ENCODE measurements at regions not wholly inside any gene's neighbourhood (a gene's known extent, or its start where the extent isn't known, plus 50 kb on each side); places are given as distances from the start of the nearest gene placed in this dataset.

DNA sequence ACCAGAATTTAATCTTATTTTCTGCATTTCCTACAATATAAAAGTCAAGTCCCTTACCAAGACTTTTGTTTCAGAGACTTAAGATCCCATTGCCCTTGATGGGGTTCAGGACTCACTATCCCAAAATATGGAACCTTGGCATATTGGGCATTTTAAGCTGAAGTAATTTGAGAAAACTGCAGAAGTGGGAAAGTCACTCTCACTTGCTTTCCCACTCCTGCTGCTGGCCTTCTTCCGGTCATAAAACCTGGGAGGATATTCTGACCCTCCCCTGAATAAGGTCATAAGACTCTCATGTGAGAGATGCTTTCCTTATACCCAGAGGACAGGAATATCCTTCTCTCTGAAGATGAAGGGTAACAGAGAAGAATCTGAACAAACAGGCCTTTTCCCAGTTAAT, 92.8 kb upstream of the IFNGR1 start:
- TF ChIP-seq, protein P1, sequence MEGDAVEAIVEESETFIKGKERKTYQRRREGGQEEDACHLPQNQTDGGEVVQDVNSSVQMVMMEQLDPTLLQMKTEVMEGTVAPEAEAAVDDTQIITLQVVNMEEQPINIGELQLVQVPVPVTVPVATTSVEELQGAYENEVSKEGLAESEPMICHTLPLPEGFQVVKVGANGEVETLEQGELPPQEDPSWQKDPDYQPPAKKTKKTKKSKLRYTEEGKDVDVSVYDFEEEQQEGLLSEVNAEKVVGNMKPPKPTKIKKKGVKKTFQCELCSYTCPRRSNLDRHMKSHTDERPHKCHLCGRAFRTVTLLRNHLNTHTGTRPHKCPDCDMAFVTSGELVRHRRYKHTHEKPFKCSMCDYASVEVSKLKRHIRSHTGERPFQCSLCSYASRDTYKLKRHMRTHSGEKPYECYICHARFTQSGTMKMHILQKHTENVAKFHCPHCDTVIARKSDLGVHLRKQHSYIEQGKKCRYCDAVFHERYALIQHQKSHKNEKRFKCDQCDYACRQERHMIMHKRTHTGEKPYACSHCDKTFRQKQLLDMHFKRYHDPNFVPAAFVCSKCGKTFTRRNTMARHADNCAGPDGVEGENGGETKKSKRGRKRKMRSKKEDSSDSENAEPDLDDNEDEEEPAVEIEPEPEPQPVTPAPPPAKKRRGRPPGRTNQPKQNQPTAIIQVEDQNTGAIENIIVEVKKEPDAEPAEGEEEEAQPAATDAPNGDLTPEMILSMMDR (IDR thresholded peaks at IDR 0.05; ENCODE audit: borderline replicate concordance, extremely low read depth, low read length, poor library complexity, severe bottlenecking) = no peak
- TF ChIP-seq EZH2 (IDR thresholded peaks at IDR 0.05; ENCODE audit: borderline replicate concordance, low read depth, low read length, severe bottlenecking) = no peak

Measured in DND-41 (cell line).